ENCODE measurements at regions not wholly inside any gene's neighbourhood (a gene's known extent, or its start where the extent isn't known, plus 50 kb on each side); places are given as distances from the start of the nearest gene placed in this dataset.

DNA sequence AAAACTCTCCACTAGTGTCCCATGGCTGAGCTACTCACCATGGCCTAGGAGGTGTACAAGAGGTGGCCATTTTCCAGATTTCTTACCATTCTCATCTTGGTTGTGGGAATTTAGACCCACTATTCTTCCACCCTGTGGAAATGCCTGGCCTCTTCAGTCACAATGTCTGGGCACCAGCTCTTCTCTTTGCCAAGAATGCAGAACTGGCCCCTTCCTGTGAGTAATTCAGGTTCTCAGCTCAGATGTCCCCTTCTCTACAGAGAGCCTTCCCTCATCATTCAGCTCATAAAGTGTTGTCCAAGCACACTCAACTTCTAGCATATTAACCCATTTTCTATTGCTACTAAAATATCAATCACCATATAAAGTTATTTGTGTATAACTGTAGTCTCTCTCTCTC is 575.5 kb upstream of the KCNMB2 start:
- intact Hi-C loops (cut with micrococcal nuclease) = no loop called here

DNA sequence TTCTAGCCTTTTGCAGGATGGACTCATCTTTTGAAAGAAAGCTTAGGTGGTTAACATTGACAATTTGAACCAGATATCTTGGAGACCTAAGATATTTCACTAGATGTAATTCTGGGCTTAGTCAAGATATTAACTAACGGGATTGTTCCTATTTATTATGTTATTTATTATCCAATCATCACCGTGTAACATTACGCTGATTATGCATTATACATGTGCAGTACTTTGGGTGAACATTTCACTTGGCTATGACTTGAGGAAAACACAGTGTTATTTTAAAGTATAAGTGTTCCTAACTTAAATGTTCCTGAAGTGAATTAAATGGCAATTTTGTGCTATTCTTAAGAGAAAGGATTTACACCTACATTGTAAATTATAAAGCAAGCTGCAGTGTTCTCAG is 574.5 kb upstream of the KCNMB2 start:
- Histone ChIP-seq H3K9me3 (ENCODE audit: control extremely low read depth in 1 of 3, control insufficient read depth in 2 of 3, insufficient read depth in 1 of 3, low read length in 2 of 3) (no peaks in the 10 kb centered on the region), H3K4me1 (ENCODE audit: control insufficient read depth in 2 of 2, insufficient read depth in 2 of 2, low read length in 2 of 2) (no peaks in the 10 kb centered on the region), H3K9ac (ENCODE audit: low read length) (no peak overlapping the region), H3K4me2 (replicated peaks; ENCODE audit: low read depth, low read length, poor library complexity, severe bottlenecking) (no peak overlapping the region), H2AFZ (ENCODE audit: insufficient read depth, low read depth, low read length, poor library complexity, severe bottlenecking) (no peak overlapping the region), H3K36me3 (replicated peaks in 1 of 2; ENCODE audit: control extremely low read depth in 1 of 2, control insufficient read depth in 1 of 2, extremely low read depth in 1 of 2, insufficient read depth in 2 of 2, low read length in 1 of 2) (no peaks in the 10 kb centered on the region), H3K79me2 (ENCODE audit: control insufficient read depth, insufficient read depth, low read length) (no peaks in the 10 kb centered on the region), H3K4me3 (ENCODE audit: control extremely low read depth in 1 of 5, extremely low read depth in 1 of 5, insufficient read depth in 1 of 5, low read depth in 2 of 5, low read length in 4 of 5) (no peak overlapping the region), H3K27ac (ENCODE audit: low read length in 2 of 2) (no peak overlapping the region), H3K27me3 (replicated peaks in 1 of 4; ENCODE audit: control extremely low read depth in 1 of 4, control insufficient read depth in 3 of 4, insufficient read depth in 4 of 4, low read length in 3 of 4) (no peaks in the 10 kb centered on the region), H4K20me1 (ENCODE audit: control insufficient read depth, insufficient read depth, low read length, poor library complexity, severe bottlenecking) (no peaks in the 10 kb centered on the region)
- ATAC-seq (ENCODE audit: low read depth) = no peak
- CTCF ChIA-PET = no interaction called here
- no CpG with 5 or more reads among the region's 3 CpGs for WGBS (ENCODE audit: insufficient coverage)
- peaks cover 11% of the 10 kb centered on the region for H3K27me3 Mint-ChIP-seq
- no peaks in the 10 kb centered on the region for H3K9me3 Mint-ChIP-seq (ENCODE audit: insufficient read depth)
- intact Hi-C loops (cut with micrococcal nuclease) = no loop called here
- TF ChIP-seq EZH2 (IDR thresholded peaks at IDR 0.05; ENCODE audit: borderline replicate concordance, insufficient read depth, low read depth, low read length, poor library complexity, severe bottlenecking) = no peak
- TF ChIP-seq, protein P1, sequence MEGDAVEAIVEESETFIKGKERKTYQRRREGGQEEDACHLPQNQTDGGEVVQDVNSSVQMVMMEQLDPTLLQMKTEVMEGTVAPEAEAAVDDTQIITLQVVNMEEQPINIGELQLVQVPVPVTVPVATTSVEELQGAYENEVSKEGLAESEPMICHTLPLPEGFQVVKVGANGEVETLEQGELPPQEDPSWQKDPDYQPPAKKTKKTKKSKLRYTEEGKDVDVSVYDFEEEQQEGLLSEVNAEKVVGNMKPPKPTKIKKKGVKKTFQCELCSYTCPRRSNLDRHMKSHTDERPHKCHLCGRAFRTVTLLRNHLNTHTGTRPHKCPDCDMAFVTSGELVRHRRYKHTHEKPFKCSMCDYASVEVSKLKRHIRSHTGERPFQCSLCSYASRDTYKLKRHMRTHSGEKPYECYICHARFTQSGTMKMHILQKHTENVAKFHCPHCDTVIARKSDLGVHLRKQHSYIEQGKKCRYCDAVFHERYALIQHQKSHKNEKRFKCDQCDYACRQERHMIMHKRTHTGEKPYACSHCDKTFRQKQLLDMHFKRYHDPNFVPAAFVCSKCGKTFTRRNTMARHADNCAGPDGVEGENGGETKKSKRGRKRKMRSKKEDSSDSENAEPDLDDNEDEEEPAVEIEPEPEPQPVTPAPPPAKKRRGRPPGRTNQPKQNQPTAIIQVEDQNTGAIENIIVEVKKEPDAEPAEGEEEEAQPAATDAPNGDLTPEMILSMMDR (IDR thresholded peaks at IDR 0.05) = no peak
- DNase-seq = no peak
- H3K27ac Mint-ChIP-seq = no peak overlapping the region
- peaks cover 3% of the 10 kb centered on the region for H3K4me1 Mint-ChIP-seq
- H3K4me3 Mint-ChIP-seq = no peak overlapping the region
- POLR2A ChIA-PET = no interaction called here

More for the DNA sequence above, 575.5 kb upstream of the KCNMB2 start:
- no peak for TF ChIP-seq EZH2 (IDR thresholded peaks at IDR 0.05; ENCODE audit: borderline replicate concordance, insufficient read depth, low read depth, low read length, poor library complexity, severe bottlenecking)
- TF ChIP-seq, protein P1 (IDR thresholded peaks at IDR 0.05) = no peak
- H3K36me3 ChIP-seq (replicated peaks in 1 of 2; ENCODE audit: control extremely low read depth in 1 of 2, control insufficient read depth in 1 of 2, extremely low read depth in 1 of 2, insufficient read depth in 2 of 2, low read length in 1 of 2) = no peaks in the 10 kb centered on the region
- no peak overlapping the region for H3K4me2 ChIP-seq (replicated peaks; ENCODE audit: low read depth, low read length, poor library complexity, severe bottlenecking)
- no peaks in the 10 kb centered on the region for H3K79me2 ChIP-seq (ENCODE audit: control insufficient read depth, insufficient read depth, low read length)
- H3K4me1 ChIP-seq (ENCODE audit: control insufficient read depth in 2 of 2, insufficient read depth in 2 of 2, low read length in 2 of 2) = no peaks in the 10 kb centered on the region
- no peak overlapping the region for H3K27ac ChIP-seq (ENCODE audit: low read length in 2 of 2)
- H3K27me3 ChIP-seq (replicated peaks in 1 of 4; ENCODE audit: control extremely low read depth in 1 of 4, control insufficient read depth in 3 of 4, insufficient read depth in 4 of 4, low read length in 3 of 4) = no peaks in the 10 kb centered on the region
- Mint-ChIP-seq H3K9me3 (ENCODE audit: insufficient read depth) (no peaks in the 10 kb centered on the region), H3K4me3 (no peak overlapping the region), H3K27me3 (peaks cover 8% of the 10 kb centered on the region), H3K27ac (no peak overlapping the region), H3K4me1 (peaks cover 3% of the 10 kb centered on the region)
- no peak for DNase-seq
- no peak overlapping the region for H3K4me3 ChIP-seq (ENCODE audit: control extremely low read depth in 1 of 5, extremely low read depth in 1 of 5, insufficient read depth in 1 of 5, low read depth in 2 of 5, low read length in 4 of 5)
- H2AFZ ChIP-seq (ENCODE audit: insufficient read depth, low read depth, low read length, poor library complexity, severe bottlenecking) = no peak overlapping the region
- H3K9me3 ChIP-seq (ENCODE audit: control extremely low read depth in 1 of 3, control insufficient read depth in 2 of 3, insufficient read depth in 1 of 3, low read length in 2 of 3) = no peaks in the 10 kb centered on the region
- no peaks in the 10 kb centered on the region for H4K20me1 ChIP-seq (ENCODE audit: control insufficient read depth, insufficient read depth, low read length, poor library complexity, severe bottlenecking)
- H3K9ac ChIP-seq (ENCODE audit: low read length) = no peak overlapping the region
- CTCF ChIA-PET = interaction anchor here (0.7 kb wide), 2 partner anchors 423 to 843 kb away, joined by 3 read pairs; no protein-coding TSS in a partner anchor
- POLR2A ChIA-PET = no interaction called here
- no peak for ATAC-seq (ENCODE audit: low read depth)
